ENCODE measurements at regions not wholly inside any gene's neighbourhood (a gene's known extent, or its start where the extent isn't known, plus 50 kb on each side); places are given as distances from the start of the nearest gene placed in this dataset.

DNA sequence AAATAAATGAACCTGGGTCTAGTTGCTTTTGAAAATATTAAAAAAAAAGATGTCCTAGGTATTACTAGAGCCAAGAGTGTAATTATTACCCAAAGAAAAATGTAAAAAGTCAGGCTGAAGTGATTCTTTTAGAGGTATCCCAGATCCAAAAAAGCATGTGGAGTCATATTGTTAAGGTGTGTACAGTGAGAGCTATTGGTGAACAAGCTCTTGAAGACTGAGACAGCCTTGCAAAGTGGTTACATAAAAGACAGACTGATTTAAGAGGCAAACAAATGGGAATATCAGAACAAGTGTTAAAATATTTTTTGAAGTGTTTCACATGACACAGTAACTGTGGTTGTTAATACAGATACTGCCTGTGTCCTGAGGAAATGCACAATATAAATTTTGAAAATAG is 624.5 kb downstream of the PLOD2 start:
- TF ChIP-seq, protein P1, sequence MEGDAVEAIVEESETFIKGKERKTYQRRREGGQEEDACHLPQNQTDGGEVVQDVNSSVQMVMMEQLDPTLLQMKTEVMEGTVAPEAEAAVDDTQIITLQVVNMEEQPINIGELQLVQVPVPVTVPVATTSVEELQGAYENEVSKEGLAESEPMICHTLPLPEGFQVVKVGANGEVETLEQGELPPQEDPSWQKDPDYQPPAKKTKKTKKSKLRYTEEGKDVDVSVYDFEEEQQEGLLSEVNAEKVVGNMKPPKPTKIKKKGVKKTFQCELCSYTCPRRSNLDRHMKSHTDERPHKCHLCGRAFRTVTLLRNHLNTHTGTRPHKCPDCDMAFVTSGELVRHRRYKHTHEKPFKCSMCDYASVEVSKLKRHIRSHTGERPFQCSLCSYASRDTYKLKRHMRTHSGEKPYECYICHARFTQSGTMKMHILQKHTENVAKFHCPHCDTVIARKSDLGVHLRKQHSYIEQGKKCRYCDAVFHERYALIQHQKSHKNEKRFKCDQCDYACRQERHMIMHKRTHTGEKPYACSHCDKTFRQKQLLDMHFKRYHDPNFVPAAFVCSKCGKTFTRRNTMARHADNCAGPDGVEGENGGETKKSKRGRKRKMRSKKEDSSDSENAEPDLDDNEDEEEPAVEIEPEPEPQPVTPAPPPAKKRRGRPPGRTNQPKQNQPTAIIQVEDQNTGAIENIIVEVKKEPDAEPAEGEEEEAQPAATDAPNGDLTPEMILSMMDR (IDR thresholded peaks at IDR 0.05): no peak
- TF ChIP-seq POLR2AphosphoS5 (IDR thresholded peaks at IDR 0.05) (no peak), POLR2A (IDR thresholded peaks at IDR 0.05) (no peak), EP300 (IDR thresholded peaks at IDR 0.05) (no peak)
